Left lung (tissue), 4 donors: ENCODE measurements at regions not wholly inside any gene's neighbourhood (a gene's known extent, or its start where the extent isn't known, plus 50 kb on each side); places are given as distances from the start of the nearest gene placed in this dataset.

ENCODE experiments used
- ATAC-seq: fragments of 200-7000 bp; cut with Tn5 transposase; one replicate; pipeline ENCODE4 v1.9.1; 2020; ENCODE audit warnings: moderate library complexity
- DNase-seq, 4 donors: peaks; one replicate each; pipeline ENCODE4 v3.0.0-alpha.2; 2013 to 2020
- H3K27ac ChIP-seq, 2 donors: fragments of 200-600 bp; sonication (generic) in 1 of 2; one replicate each; pipeline versions ENCODE4 v1.5.0 to v1.8.0; 2020 to 2021
- H3K27me3 ChIP-seq, 2 donors: fragments of 200-600 bp; sonication (generic) in 1 of 2; one replicate each; pipeline versions ENCODE4 v1.5.0 to v1.8.0; 2020 to 2021
- H3K36me3 ChIP-seq, 2 donors: fragments of 200-600 bp; sonication (generic) in 1 of 2; one replicate each; pipeline versions ENCODE4 v1.5.0 to v1.8.0; 2020 to 2021
- H3K4me1 ChIP-seq, 2 donors: fragments of 200-600 bp; one replicate each; pipeline ENCODE4 v1.8.0; 2021
- H3K4me3 ChIP-seq, 2 donors: fragments of 200-600 bp; sonication (generic) in 1 of 2; one replicate each; pipeline versions ENCODE4 v1.5.0 to v1.8.0; 2020 to 2021; ENCODE audit warnings: mild to moderate bottlenecking in 1 of 2
- H3K9me3 ChIP-seq, 2 donors: fragments of 200-600 bp; sonication (generic) in 1 of 2; one replicate each; pipeline versions ENCODE4 v1.5.0 to v1.8.0; 2020 to 2021
- CTCF ChIP-seq, 2 donors: fragments of 200-600 bp; sonication (generic) in 1 of 2; IDR thresholded peaks; one replicate each; pipeline versions ENCODE4 v1.5.0 to v1.8.0; 2021; ENCODE audit warnings: antibody characterized with exemption in 2 of 2
- intact Hi-C, 2 donors: fragments of 100-400 bp; cut with DNase I; formaldehyde crosslinking; loops; one replicate each; pipeline versions ENCODE4 v1.11.2 to v1.14.2; 2022
- donor health status: DM: no; HTN: yes; CAD: no.
- donor health status: DM: no; HTN: no; CAD: no.

GRCh38 chr5:3299441-3299840 is 296.2 kb upstream of the IRX1 start:
- Histone ChIP-seq H3K9me3 (no peaks in the 10 kb centered on the region), H3K4me1 (no peaks in the 10 kb centered on the region), H3K36me3 (no peaks in the 10 kb centered on the region), H3K4me3 (no peak overlapping the region), H3K27me3 (no peaks in the 10 kb centered on the region), H3K27ac (no peak overlapping the region)
- intact Hi-C loops: no loop called here
- ATAC-seq (no peak), DNase-seq (no peak)
- no peak for TF ChIP-seq CTCF (IDR thresholded peaks at IDR 0.05)

GRCh38 chr5:3297853-3298252 is 297.8 kb upstream of the IRX1 start:
- ATAC-seq (no peak), DNase-seq (no peak)
- Histone ChIP-seq H3K36me3 (no peaks in the 10 kb centered on the region), H3K4me3 (no peak overlapping the region), H3K27ac (no peak overlapping the region), H3K4me1 (no peaks in the 10 kb centered on the region), H3K9me3 (peaks cover 0 to 2% of the 10 kb centered on the region in 2 donors), H3K27me3 (no peaks in the 10 kb centered on the region)
- TF ChIP-seq CTCF (IDR thresholded peaks at IDR 0.05): no peak
- intact Hi-C loops: no loop called here

- ATAC-seq: no peak
- intact Hi-C loops: no loop called here
Observed at GRCh38 chr5:3288325-3288724, 307.3 kb upstream of the IRX1 start.

GRCh38 chr5:3287516-3287915 is 308.1 kb upstream of the IRX1 start:
- intact Hi-C loops: no loop called here
- no peak for TF ChIP-seq CTCF (IDR thresholded peaks at IDR 0.05)

More at GRCh38 chr5:3288325-3288724, 307.3 kb upstream of the IRX1 start:
- Histone ChIP-seq H3K36me3 (no peaks in the 10 kb centered on the region), H3K4me1 (no peaks in the 10 kb centered on the region), H3K9me3 (peaks cover 0 to 8% of the 10 kb centered on the region in 2 donors), H3K27ac (no peak overlapping the region), H3K27me3 (no peaks in the 10 kb centered on the region), H3K4me3 (no peak overlapping the region)
- DNase-seq: no peak
- TF ChIP-seq CTCF (IDR thresholded peaks at IDR 0.05): no peak

GRCh38 chr5:3285621-3286020 is 310.0 kb upstream of the IRX1 start:
- no peaks in the 10 kb centered on the region for H3K36me3 ChIP-seq
- no peak for ATAC-seq
- no peaks in the 10 kb centered on the region for H3K27me3 ChIP-seq
- no peak overlapping the region for H3K4me3 ChIP-seq
- peaks cover 0 to 4% of the 10 kb centered on the region in 2 donors for H3K9me3 ChIP-seq
- intact Hi-C loops: no loop called here
- TF ChIP-seq CTCF (IDR thresholded peaks at IDR 0.05): no peak
- no peak overlapping the region for H3K27ac ChIP-seq
- DNase-seq: no peak
- H3K4me1 ChIP-seq: no peaks in the 10 kb centered on the region

More at GRCh38 chr5:3287516-3287915, 308.1 kb upstream of the IRX1 start:
- H3K27me3 ChIP-seq: no peaks in the 10 kb centered on the region
- H3K9me3 ChIP-seq: peaks cover 0 to 6% of the 10 kb centered on the region in 2 donors
- no peaks in the 10 kb centered on the region for H3K36me3 ChIP-seq
- no peaks in the 10 kb centered on the region for H3K4me1 ChIP-seq
- no peak overlapping the region for H3K27ac ChIP-seq
- no peak for ATAC-seq
- DNase-seq: no peak
- no peak overlapping the region for H3K4me3 ChIP-seq
